ENCODE measurements at regions not wholly inside any gene's neighbourhood (a gene's known extent, or its start where the extent isn't known, plus 50 kb on each side); places are given as distances from the start of the nearest gene placed in this dataset.
"Not testable (repeated sequence)": the region's sequence is repeated elsewhere in the genome, so short reads cannot be mapped to it uniquely, and the experiment has no call there.

DNA sequence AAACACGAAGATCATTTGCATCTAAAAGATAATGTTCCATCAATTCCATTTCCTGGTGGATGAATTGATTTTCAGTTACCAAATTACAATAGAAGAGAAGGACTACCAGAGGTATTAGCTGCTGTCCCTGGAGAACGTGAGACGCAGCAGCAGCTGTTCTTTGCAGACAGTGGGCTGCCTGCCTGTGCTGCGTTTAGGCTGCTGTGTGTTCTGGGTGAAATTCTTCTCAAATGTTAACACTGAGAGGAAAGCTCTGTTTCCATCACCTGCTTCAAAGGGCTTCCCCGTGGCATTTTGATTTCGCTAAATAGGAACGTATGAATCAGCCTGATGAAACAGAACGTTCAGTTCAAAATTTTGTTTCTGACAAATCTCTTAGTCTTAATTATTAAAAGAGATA lies 362.2 kb downstream of the C6orf118 start:
- intact Hi-C loops (cut with micrococcal nuclease; ENCODE audit: unreplicated experiment), result no loop called here
- Histone ChIP-seq H3K27me3 (ENCODE audit: control insufficient read depth in 1 of 2, insufficient read depth in 2 of 2, low read length in 2 of 2) (no peaks in the 10 kb centered on the region), H3K27ac (ENCODE audit: extremely low read length, insufficient read depth, low read length) (no peak overlapping the region), H3K4me3 (replicated peaks in 1 of 3; ENCODE audit: insufficient read depth in 1 of 3, low read depth in 2 of 3, low read length in 3 of 3) (no peak overlapping the region), H3K4me2 (ENCODE audit: low read depth, low read length) (no peak overlapping the region), H2AFZ (ENCODE audit: low read length) (no peak overlapping the region), H3K9me3 (ENCODE audit: low read length) (peaks cover 70% of the 10 kb centered on the region), H3K9ac (ENCODE audit: insufficient read depth, low read depth, low read length) (no peak overlapping the region), H3K79me2 (ENCODE audit: insufficient read depth, low read length) (no peaks in the 10 kb centered on the region), H3K4me1 (ENCODE audit: insufficient read depth, low read length) (no peaks in the 10 kb centered on the region), H3K36me3 (replicated peaks in 1 of 2; ENCODE audit: control insufficient read depth in 1 of 2, insufficient read depth in 2 of 2, low read length in 2 of 2) (no peaks in the 10 kb centered on the region), H4K20me1 (ENCODE audit: insufficient read depth, low read length) (no peaks in the 10 kb centered on the region)
- CTCF ChIA-PET (ENCODE audit: low intra/inter-chr PET ratio, low total read pairs), result no interaction called here
- DNase-seq (ENCODE audit: low spot score) (no peak), ATAC-seq (no peak), FAIRE-seq (no peak)
- POLR2A ChIA-PET, result no interaction called here
- in situ Hi-C loops (cut with HindIII; ENCODE audit: extremely low pct_ligation_motif_present, low pct_unique_long_range_greater_than_20kb), result no loop called here
- TF ChIP-seq MED1 (CRISPR knock-in tag; IDR thresholded peaks at IDR 0.05) (no peak), EEA1 (CRISPR knock-in tag; IDR thresholded peaks at IDR 0.05; ENCODE audit: borderline replicate concordance) (no peak), TRIM22 (IDR thresholded peaks at IDR 0.05) (no peak), RCOR2 (CRISPR knock-in tag; IDR thresholded peaks at IDR 0.05) (no peak)
- no TSS peak for BruUV-seq (replicated peaks)
- 18% methylated on average over 8 of the region's 8 CpGs for WGBS (ENCODE audit: low lambda C conversion rate)

DNA sequence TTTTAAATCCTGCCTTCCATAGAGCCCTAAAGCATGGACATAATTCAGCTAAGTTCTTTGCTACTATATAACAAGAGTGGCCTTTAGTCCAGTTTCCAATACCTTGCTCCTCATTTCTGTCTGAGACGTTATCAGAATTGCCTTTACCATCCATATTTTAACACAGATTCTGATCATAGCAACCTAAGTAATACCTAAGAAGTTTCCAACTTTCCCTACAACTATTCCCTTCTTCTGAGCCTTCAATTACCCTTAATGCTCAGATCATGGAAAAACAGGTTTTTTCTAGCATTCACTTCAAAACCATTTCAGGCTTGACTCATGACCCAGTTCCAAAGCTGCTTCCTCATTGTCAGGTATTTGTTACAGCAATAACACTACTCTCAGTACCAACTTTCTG lies 367.1 kb downstream of the C6orf118 start:
- no peaks in the 10 kb centered on the region for H3K27me3 ChIP-seq (ENCODE audit: control insufficient read depth in 1 of 2, insufficient read depth in 2 of 2, low read length in 2 of 2)
- H2AFZ ChIP-seq (ENCODE audit: low read length), result no peak overlapping the region
- ChIA-PET CTCF (ENCODE audit: low intra/inter-chr PET ratio, low total read pairs) (no interaction called here), POLR2A (no interaction called here)
- no peak overlapping the region for H3K4me2 ChIP-seq (ENCODE audit: low read depth, low read length)
- H3K36me3 ChIP-seq (replicated peaks in 1 of 2; ENCODE audit: control insufficient read depth in 1 of 2, insufficient read depth in 2 of 2, low read length in 2 of 2), result no peaks in the 10 kb centered on the region
- ATAC-seq (no peak), DNase-seq (ENCODE audit: low spot score) (no peak), FAIRE-seq (no peak)
- no peak overlapping the region for H3K27ac ChIP-seq (ENCODE audit: extremely low read length, insufficient read depth, low read length)
- intact Hi-C loops (cut with micrococcal nuclease; ENCODE audit: unreplicated experiment) (no loop called here), in situ Hi-C loops (cut with HindIII; ENCODE audit: extremely low pct_ligation_motif_present, low pct_unique_long_range_greater_than_20kb) (no loop called here)
- peaks cover 95% of the 10 kb centered on the region for H3K9me3 ChIP-seq (ENCODE audit: low read length)
- no peak overlapping the region for H3K4me3 ChIP-seq (replicated peaks in 1 of 3; ENCODE audit: insufficient read depth in 1 of 3, low read depth in 2 of 3, low read length in 3 of 3)
- no peaks in the 10 kb centered on the region for H4K20me1 ChIP-seq (ENCODE audit: insufficient read depth, low read length)
- no peak overlapping the region for H3K9ac ChIP-seq (ENCODE audit: insufficient read depth, low read depth, low read length)
- no peaks in the 10 kb centered on the region for H3K79me2 ChIP-seq (ENCODE audit: insufficient read depth, low read length)
- H3K4me1 ChIP-seq (ENCODE audit: insufficient read depth, low read length), result no peaks in the 10 kb centered on the region
- 5% methylated on average over 1 of the region's 1 CpG for WGBS (ENCODE audit: low lambda C conversion rate)
- no TSS peak for BruUV-seq (replicated peaks)
- TF ChIP-seq NR2F2 (IDR thresholded peaks at IDR 0.05; ENCODE audit: borderline replicate concordance, low read depth), result no peak
- no peak for TF ChIP-seq ZSCAN20 (CRISPR knock-in tag; IDR thresholded peaks at IDR 0.05; ENCODE audit: borderline replicate concordance)
- TF ChIP-seq NR1H2 (CRISPR knock-in tag; IDR thresholded peaks at IDR 0.05; ENCODE audit: borderline replicate concordance, low read depth), result no peak
- no peak for TF ChIP-seq ATF7-NPFF (CRISPR knock-in tag; IDR thresholded peaks at IDR 0.05; ENCODE audit: low read depth)

- H3K9ac ChIP-seq (ENCODE audit: insufficient read depth, low read depth, low read length); H3K27ac ChIP-seq (ENCODE audit: extremely low read length, insufficient read depth, low read length); POLR2A ChIA-PET; H3K79me2 ChIP-seq (ENCODE audit: insufficient read depth, low read length); ATAC-seq; intact Hi-C loops (cut with micrococcal nuclease; ENCODE audit: unreplicated experiment); DNase-seq (ENCODE audit: low spot score); BruUV-seq (replicated peaks); H3K36me3 ChIP-seq (replicated peaks in 1 of 2; ENCODE audit: control insufficient read depth in 1 of 2, insufficient read depth in 2 of 2, low read length in 2 of 2); H3K4me2 ChIP-seq (ENCODE audit: low read depth, low read length); H2AFZ ChIP-seq (ENCODE audit: low read length); H3K4me1 ChIP-seq (ENCODE audit: insufficient read depth, low read length); FAIRE-seq; H4K20me1 ChIP-seq (ENCODE audit: insufficient read depth, low read length); H3K27me3 ChIP-seq (ENCODE audit: control insufficient read depth in 1 of 2, insufficient read depth in 2 of 2, low read length in 2 of 2); in situ Hi-C loops (cut with HindIII; ENCODE audit: extremely low pct_ligation_motif_present, low pct_unique_long_range_greater_than_20kb); CTCF ChIA-PET (ENCODE audit: low intra/inter-chr PET ratio, low total read pairs); H3K4me3 ChIP-seq (replicated peaks in 1 of 3; ENCODE audit: insufficient read depth in 1 of 3, low read depth in 2 of 3, low read length in 3 of 3): not testable (repeated sequence)
- WGBS (ENCODE audit: low lambda C conversion rate), result 73% methylated on average over 15 of the region's 28 CpGs
- H3K9me3 ChIP-seq (ENCODE audit: low read length), result peaks cover 48% of the 10 kb centered on the region
These were observed 376.1 kb downstream of the C6orf118 start for GRCh38 chr6:164933238-164933794.

Data from HepG2 (cell line).